ENCODE measurements at regions not wholly inside any gene's neighbourhood (a gene's known extent, or its start where the extent isn't known, plus 50 kb on each side); places are given as distances from the start of the nearest gene placed in this dataset.

- TF ChIP-seq CTCF (IDR thresholded peaks at IDR 0.05), result no peak
These were observed 127.4 kb downstream of the PSAT1 start for GRCh38 chr9:78424299-78424698.

- TF ChIP-seq CTCF (IDR thresholded peaks at IDR 0.05), result no peak
These were observed 131.7 kb downstream of the PSAT1 start for GRCh38 chr9:78428640-78429039.

- TF ChIP-seq CTCF (IDR thresholded peaks at IDR 0.05), result no peak
These were observed 133.5 kb downstream of the PSAT1 start for GRCh38 chr9:78430387-78430786.

- TF ChIP-seq CTCF (IDR thresholded peaks at IDR 0.05), result no peak
These were observed 139.9 kb downstream of the PSAT1 start for GRCh38 chr9:78436873-78437272.

- TF ChIP-seq CTCF (IDR thresholded peaks at IDR 0.05), result no peak
These were observed 140.4 kb downstream of the PSAT1 start for GRCh38 chr9:78437296-78437695.

GRCh38 chr9:78437806-78438205 lies 140.9 kb downstream of the PSAT1 start:
- no peak for TF ChIP-seq CTCF (IDR thresholded peaks at IDR 0.05)

- no peak for TF ChIP-seq CTCF (IDR thresholded peaks at IDR 0.05)
These were observed 141.3 kb downstream of the PSAT1 start for GRCh38 chr9:78438211-78438610.

GRCh38 chr9:78438780-78439179 lies 141.9 kb downstream of the PSAT1 start:
- TF ChIP-seq CTCF (IDR thresholded peaks at IDR 0.05), result no peak

Measured in LNCAP (cell line).